ENCODE measurements at regions not wholly inside any gene's neighbourhood (a gene's known extent, or its start where the extent isn't known, plus 50 kb on each side); places are given as distances from the start of the nearest gene placed in this dataset.

GRCh38 chr9:21660976-21661375 is 141.5 kb upstream of the MTAP start:
- TF ChIP-seq CTCF (conservative IDR thresholded peaks at IDR 0.05; ENCODE audit: low read length), result no peak
- TF ChIP-seq EZH2phosphoT487 (IDR thresholded peaks at IDR 0.05; ENCODE audit: borderline replicate concordance, low read depth, low read length), result no peak
